SH-SY5Y (cell line): ENCODE measurements at regions not wholly inside any gene's neighbourhood (a gene's known extent, or its start where the extent isn't known, plus 50 kb on each side); places are given as distances from the start of the nearest gene placed in this dataset.

Source experiments
- GATA2 ChIP-seq: IDR thresholded peaks from 2 replicates; pipeline ENCODE4 v1.6.1; 2011; ENCODE audit warnings: mild to moderate bottlenecking, low read depth, low read length
- GATA3 ChIP-seq: IDR thresholded peaks from 2 replicates; pipeline ENCODE4 v1.6.1; 2011; ENCODE audit warnings: low read depth, mild to moderate bottlenecking, low read length, moderate library complexity

DNA sequence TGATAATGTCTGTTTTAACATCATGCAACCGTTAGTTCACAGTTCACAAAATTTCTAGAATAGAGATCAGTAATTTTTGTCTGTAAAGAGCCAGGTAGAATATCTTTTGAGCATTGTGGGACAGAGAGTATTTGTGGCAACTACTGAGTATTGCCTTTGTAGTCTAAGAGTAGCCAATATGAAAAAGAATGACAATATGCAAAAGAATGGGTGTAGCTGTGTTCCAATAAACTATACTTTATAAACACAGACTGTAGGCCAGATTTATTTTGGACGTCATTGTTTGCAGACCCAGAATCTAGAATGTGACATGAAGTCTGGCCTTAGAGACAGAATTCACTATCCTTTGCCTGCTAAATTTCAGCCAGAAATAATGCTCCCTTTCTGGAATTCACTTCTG is 694.1 kb upstream of the MMS22L start:
- no peak for TF ChIP-seq GATA3
- no peak for TF ChIP-seq GATA2
